Activated T-cell treated with anti-CD3 and anti-CD28 coated beads, Interleukin-2, amount 50 U/mL, for 72 hours (primary cell): ENCODE measurements at regions not wholly inside any gene's neighbourhood (a gene's known extent, or its start where the extent isn't known, plus 50 kb on each side); places are given as distances from the start of the nearest gene placed in this dataset.
"Not testable (repeated sequence)": the region's sequence is repeated elsewhere in the genome, so short reads cannot be mapped to it uniquely, and the experiment has no call there.

ENCODE experiments used
- ATAC-seq, 2 donors: fragments of 150-1000 bp; cut with Tn5 transposase; replicated peaks in 1 of 2; 2 replicates each; pipeline ENCODE4 v1.10.0; 2021; ENCODE audit warnings: moderate library complexity in 2 of 2, mild to moderate bottlenecking in 1 of 2
- DNase-seq, 2 donors: peaks; one replicate each; pipeline ENCODE4 v3.0.0; 2021 to 2022; ENCODE audit warnings: mixed read lengths in 1 of 2
- H3K27ac Mint-ChIP-seq: one replicate; pipeline ENCODE4 v1.8.0; 2022; ENCODE audit warnings: mild to moderate bottlenecking, moderate library complexity, mixed read lengths
- H3K27me3 Mint-ChIP-seq: one replicate; pipeline ENCODE4 v1.8.0; 2022; ENCODE audit warnings: low read depth, mixed read lengths
- H3K36me3 Mint-ChIP-seq, 2 donors: one replicate each; pipeline ENCODE4 v1.8.0; 2022; ENCODE audit warnings: mixed read lengths in 2 of 2, mild to moderate bottlenecking in 1 of 2; ENCODE audit not compliant: insufficient read depth in 2 of 2
- H3K4me1 Mint-ChIP-seq: one replicate; pipeline ENCODE4 v1.8.0; 2022; ENCODE audit warnings: low read depth, mixed read lengths
- H3K4me3 Mint-ChIP-seq, 2 donors: one replicate each; pipeline ENCODE4 v1.8.0; 2022; ENCODE audit warnings: mild to moderate bottlenecking in 2 of 2, mixed read lengths in 2 of 2, moderate library complexity in 2 of 2
- H3K9me3 Mint-ChIP-seq, 2 donors: one replicate each; pipeline ENCODE4 v1.8.0; 2022; ENCODE audit warnings: mixed read lengths in 2 of 2

DNA sequence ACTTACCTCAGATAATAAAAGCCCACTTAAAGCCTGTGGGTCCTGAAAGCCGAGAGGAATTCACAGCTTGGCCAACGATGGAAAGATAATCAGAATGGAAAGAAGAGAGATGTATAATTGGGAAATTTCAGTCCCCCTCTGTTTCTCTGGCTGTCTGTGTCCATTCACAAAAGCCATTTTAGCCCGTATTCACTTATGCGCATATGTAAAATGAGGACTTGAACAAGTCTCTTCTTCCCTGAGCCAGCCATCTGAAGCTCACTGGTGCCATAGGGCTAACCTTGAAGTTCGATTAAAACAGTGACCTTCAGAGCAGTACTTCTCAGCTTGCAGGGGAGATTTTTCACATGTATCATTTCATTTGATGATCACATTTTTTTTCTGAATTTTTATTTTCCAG is 527.2 kb downstream of the GRIN2A start:
- peaks cover 2 to 4% of the 10 kb centered on the region in 2 donors for H3K9me3 Mint-ChIP-seq
- H3K4me1 Mint-ChIP-seq: no peaks in the 10 kb centered on the region
- H3K27ac Mint-ChIP-seq: no peak overlapping the region
- H3K4me3 Mint-ChIP-seq: no peak overlapping the region
- no peak for DNase-seq
- H3K27me3 Mint-ChIP-seq: peaks cover 5% of the 10 kb centered on the region
- no peaks in the 10 kb centered on the region for H3K36me3 Mint-ChIP-seq
- ATAC-seq: no peak

DNA sequence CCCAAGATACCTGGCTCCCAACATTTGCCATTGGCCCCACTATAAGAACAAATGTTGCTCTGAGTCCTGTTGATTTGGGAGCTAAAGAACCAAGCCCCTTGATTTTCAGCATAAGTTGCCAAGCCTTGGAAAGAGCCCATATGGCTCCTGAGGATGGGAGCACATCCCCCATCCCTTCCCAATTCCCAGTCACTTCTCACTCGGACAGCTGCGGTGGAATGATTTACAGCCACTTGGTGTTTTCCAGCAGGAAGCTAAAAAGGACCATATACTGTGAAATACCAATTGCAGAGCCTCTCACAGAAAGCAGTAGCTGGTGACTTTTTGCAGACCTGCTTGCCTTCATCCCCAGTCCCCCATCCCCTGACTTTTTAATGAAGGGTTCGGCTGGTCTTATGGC is 524.6 kb downstream of the GRIN2A start:
- Mint-ChIP-seq H3K27ac (no peak overlapping the region), H3K36me3 (no peaks in the 10 kb centered on the region), H3K9me3 (peaks cover under 1 to 3% of the 10 kb centered on the region in 2 donors), H3K27me3 (peaks cover 5% of the 10 kb centered on the region), H3K4me1 (no peaks in the 10 kb centered on the region), H3K4me3 (no peak overlapping the region)
- DNase-seq (no peak), ATAC-seq (no peak)

DNA sequence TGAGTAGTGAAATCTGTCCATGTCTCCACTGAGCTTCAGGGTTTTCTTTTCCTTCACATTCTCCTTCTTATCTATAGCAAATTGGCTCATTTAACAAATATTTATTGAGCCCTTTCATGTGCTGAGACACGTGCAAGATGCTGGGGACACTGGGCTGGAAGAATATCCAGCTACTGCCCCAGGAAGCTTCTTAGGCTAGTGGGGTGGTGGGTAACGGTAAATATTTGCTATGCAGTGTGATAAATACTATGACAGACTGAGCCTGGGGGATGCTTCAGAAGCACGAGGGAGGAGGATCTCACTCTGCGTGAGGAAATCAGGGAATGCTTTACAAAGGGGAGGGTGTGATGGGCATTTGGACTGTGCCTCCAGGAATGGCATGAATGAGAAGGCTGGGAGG is 524.1 kb downstream of the GRIN2A start:
- Mint-ChIP-seq H3K4me1 (no peaks in the 10 kb centered on the region), H3K27me3 (peaks cover 5% of the 10 kb centered on the region), H3K9me3 (peaks cover 0 to 3% of the 10 kb centered on the region in 2 donors), H3K4me3 (no peak overlapping the region), H3K36me3 (no peaks in the 10 kb centered on the region), H3K27ac (no peak overlapping the region)
- no peak for ATAC-seq
- no peak for DNase-seq

DNA sequence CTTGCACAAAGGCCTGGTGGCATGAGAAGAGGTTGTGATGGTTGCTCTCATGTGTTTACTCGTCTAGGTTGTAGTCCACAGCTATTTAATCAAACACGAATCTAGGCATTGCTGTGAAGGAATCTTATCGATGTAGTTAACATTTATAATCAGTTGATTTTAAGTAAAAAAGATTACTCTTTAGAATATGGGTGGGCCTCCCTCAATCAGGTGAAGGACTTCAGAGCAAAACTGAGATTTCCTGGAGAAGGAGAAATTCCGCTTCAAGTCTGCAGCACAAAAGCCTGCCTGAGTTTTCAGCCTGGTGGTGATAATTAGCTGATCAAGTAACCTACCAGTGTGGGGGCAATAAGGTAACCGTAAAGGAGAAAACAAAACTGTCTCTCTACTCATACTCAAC is 523.6 kb downstream of the GRIN2A start:
- no peaks in the 10 kb centered on the region for H3K4me1 Mint-ChIP-seq
- H3K4me3 Mint-ChIP-seq: no peak overlapping the region
- ATAC-seq (no peak), DNase-seq (no peak)
- no peak overlapping the region for H3K27ac Mint-ChIP-seq
- peaks cover 5% of the 10 kb centered on the region for H3K27me3 Mint-ChIP-seq
- peaks cover 0 to 3% of the 10 kb centered on the region in 2 donors for H3K9me3 Mint-ChIP-seq
- H3K36me3 Mint-ChIP-seq: no peaks in the 10 kb centered on the region

DNA sequence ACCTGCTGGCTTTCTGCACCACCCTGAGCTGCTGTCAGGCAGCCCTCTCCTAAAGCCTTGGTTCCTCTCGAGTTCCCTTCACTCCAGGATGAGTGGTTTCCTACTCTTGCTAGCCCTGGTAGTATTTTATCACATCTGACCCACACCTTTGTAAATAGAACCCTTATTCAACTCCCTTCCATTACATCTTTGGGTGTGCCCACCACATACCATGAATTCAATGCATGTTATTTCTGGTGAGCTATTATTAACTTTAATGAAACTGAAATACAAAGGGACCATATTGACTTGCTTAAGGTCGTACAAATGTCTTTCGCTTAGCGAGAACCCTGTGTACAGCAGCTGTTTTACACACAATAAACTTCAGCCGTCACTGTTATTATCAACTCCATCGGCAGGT is 521.3 kb downstream of the GRIN2A start:
- peaks cover 0 to 2% of the 10 kb centered on the region in 2 donors for H3K9me3 Mint-ChIP-seq
- no peak for ATAC-seq
- H3K4me3 Mint-ChIP-seq: no peak overlapping the region
- H3K36me3 Mint-ChIP-seq: no peaks in the 10 kb centered on the region
- no peaks in the 10 kb centered on the region for H3K4me1 Mint-ChIP-seq
- DNase-seq: no peak
- no peak overlapping the region for H3K27ac Mint-ChIP-seq
- no peaks in the 10 kb centered on the region for H3K27me3 Mint-ChIP-seq

DNA sequence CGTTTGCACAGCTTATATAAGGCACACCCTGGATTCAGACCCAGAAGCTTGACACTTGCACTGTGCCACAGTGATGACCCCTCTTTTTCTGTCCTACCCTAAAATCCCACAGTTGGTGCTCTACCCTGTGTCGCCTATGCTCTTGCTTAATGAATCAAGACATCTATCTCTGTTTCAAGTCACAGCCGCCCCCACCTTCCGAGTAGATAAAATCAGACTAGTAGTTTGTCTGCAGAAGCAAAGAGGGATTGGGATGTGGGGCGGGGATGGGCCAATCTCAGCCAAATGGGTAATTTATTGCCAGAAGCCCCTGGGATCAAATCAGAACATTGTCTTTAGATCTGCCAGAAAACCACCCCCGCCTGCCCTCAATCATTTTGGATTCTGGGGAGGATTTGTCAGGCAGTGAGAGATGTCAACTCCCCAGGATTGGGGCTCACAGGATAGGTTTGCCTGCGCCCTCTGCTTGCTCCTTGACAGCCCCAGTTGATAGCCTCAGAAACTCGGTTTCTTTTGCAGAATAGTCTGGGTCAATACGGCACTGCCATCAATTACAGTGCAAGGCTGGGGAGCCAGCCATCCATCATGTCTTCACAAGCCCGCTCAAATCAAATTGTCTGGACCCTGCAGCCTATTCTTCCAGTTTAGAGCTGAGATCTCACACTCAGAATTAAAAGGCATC is 520.8 kb downstream of the GRIN2A start:
- no peak for DNase-seq
- peaks cover 0 to 3% of the 10 kb centered on the region in 2 donors for H3K9me3 Mint-ChIP-seq
- no peaks in the 10 kb centered on the region for H3K4me1 Mint-ChIP-seq
- H3K27me3 Mint-ChIP-seq: no peaks in the 10 kb centered on the region
- no peak for ATAC-seq
- H3K36me3 Mint-ChIP-seq: no peaks in the 10 kb centered on the region
- no peak overlapping the region for H3K4me3 Mint-ChIP-seq
- H3K27ac Mint-ChIP-seq: no peak overlapping the region

DNA sequence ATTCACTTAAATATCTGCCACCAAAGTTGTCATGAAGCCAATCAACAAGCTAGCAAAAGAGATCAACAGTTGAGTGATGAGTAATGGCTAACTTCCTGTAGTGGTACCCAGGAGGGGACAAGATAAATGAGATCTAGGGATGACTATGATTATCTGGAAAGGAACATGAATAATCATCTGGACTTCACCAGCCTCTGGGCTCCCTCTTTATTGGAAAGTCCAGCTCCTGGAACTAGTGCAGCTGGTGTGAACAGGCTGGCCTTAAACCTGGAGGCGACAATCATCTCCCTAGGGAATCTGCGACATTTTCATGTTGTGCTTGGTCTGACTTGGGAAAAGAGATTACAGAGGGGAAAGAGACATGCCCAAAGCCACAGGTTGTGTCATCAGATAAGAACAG is 518.6 kb downstream of the GRIN2A start:
- ATAC-seq: no peak
- no peaks in the 10 kb centered on the region for H3K36me3 Mint-ChIP-seq
- H3K4me3 Mint-ChIP-seq: no peak overlapping the region
- no peaks in the 10 kb centered on the region for H3K4me1 Mint-ChIP-seq
- H3K9me3 Mint-ChIP-seq: peaks cover 0 to 3% of the 10 kb centered on the region in 2 donors
- H3K27ac Mint-ChIP-seq: no peak overlapping the region
- DNase-seq: no peak
- H3K27me3 Mint-ChIP-seq: no peaks in the 10 kb centered on the region

DNA sequence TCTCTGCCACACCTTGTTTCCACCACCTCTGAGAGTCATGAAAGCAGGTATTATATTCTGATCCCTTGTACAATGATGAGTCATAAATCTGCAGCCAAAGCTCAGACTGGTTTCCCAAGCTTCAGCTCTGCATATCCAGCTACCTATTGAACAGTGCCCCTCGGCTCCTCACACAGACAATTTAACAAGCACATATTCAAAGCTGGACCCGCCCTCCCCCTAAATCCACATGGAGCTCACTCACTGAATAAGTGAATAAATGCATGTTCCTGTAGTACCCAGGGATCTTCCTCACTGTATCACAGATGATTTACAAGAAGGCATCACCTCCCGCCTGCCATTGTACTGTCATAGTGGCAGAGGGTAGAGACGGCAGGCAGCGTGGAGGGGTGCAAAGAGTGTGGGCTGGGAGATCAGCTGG is 516.4 kb downstream of the GRIN2A start:
- Mint-ChIP-seq H3K9me3 (peaks cover 0 to 3% of the 10 kb centered on the region in 2 donors), H3K27ac (no peak overlapping the region), H3K4me3 (no peak overlapping the region), H3K27me3 (no peaks in the 10 kb centered on the region), H3K36me3 (no peaks in the 10 kb centered on the region), H3K4me1 (no peaks in the 10 kb centered on the region)
- DNase-seq: no peak
- ATAC-seq: no peak

DNA sequence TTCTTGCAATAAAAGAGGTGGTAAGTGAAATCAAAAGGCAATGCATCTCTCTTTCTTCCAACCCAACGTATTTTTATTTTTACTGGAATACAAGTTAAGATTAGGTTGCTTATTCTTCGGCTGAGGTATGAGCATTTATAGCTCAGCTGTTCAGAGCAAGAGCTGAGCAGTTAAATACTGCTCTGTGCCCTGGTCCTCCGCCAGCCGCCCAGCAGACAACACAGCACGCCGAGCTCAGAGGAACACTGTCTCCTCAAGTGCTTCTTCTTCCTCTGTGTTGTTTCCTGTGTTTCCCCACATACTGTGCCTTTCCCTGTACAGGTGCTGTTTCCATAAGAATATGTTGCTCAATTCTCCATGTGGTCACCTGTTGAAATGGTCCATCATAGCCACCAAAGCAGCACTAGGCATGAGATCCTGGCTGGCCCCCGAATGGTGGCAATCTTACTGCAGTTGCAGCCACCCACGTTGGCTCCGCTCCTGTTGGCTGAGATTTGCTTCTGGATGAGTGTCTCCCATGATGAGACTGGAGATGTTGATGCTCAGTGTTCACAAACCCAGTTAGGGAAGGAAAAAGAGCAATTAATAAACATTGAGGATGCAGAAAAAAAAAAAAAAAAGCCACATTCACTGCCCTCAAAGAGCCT is 515.3 kb downstream of the GRIN2A start:
- Mint-ChIP-seq H3K27me3 (no peaks in the 10 kb centered on the region), H3K9me3 (peaks cover 0 to 3% of the 10 kb centered on the region in 2 donors), H3K4me3 (no peak overlapping the region), H3K27ac (no peak overlapping the region), H3K4me1 (no peaks in the 10 kb centered on the region), H3K36me3 (no peaks in the 10 kb centered on the region)
- DNase-seq (no peak), ATAC-seq (no peak)

DNA sequence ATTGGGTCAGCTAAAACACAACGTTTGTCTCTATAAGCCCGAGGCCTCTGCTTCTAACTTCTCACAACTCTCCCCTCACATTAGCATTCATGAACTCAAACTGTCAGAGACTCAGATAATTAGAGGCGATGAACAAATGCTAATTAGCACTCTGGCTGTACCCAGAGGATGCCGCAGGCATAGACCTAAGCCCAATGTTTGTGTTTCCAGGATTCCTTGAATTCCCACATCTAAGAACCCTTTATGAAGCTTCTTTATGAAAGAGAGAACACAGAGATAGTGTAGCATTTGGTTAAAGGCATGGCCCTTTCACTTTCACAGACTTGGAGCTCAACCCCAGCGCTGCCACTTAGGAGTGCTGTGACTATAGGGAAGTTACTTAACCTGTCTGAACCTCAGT is 512.2 kb downstream of the GRIN2A start:
- Mint-ChIP-seq H3K36me3 (no peaks in the 10 kb centered on the region), H3K27ac (no peak overlapping the region), H3K4me1 (no peaks in the 10 kb centered on the region), H3K4me3 (no peak overlapping the region), H3K27me3 (no peaks in the 10 kb centered on the region), H3K9me3 (peaks cover 0 to 3% of the 10 kb centered on the region in 2 donors)
- DNase-seq: no peak
- ATAC-seq: no peak

DNA sequence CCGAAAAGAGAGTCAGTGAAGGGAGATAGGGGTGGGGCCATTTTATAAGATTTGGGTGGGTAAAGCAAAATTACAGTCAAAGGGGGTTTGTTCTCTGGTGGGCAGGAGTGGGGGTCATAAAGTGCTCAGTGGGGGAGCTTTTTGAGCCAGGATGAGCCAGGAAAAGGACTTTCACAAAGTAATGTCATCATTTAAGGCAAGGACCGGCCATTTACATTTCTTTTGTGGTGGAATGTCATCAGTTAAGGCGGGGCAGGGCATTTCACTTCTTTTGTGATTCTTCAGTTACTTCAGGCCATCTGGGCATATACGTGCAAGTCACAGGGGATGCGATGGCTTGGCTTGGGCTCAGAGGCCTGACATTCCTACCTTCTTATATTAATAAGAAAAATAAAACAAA is 511.6 kb downstream of the GRIN2A start:
- not testable (repeated sequence) for H3K9me3 Mint-ChIP-seq, DNase-seq, ATAC-seq, H3K27me3 Mint-ChIP-seq, H3K36me3 Mint-ChIP-seq, H3K27ac Mint-ChIP-seq, H3K4me1 Mint-ChIP-seq, H3K4me3 Mint-ChIP-seq

DNA sequence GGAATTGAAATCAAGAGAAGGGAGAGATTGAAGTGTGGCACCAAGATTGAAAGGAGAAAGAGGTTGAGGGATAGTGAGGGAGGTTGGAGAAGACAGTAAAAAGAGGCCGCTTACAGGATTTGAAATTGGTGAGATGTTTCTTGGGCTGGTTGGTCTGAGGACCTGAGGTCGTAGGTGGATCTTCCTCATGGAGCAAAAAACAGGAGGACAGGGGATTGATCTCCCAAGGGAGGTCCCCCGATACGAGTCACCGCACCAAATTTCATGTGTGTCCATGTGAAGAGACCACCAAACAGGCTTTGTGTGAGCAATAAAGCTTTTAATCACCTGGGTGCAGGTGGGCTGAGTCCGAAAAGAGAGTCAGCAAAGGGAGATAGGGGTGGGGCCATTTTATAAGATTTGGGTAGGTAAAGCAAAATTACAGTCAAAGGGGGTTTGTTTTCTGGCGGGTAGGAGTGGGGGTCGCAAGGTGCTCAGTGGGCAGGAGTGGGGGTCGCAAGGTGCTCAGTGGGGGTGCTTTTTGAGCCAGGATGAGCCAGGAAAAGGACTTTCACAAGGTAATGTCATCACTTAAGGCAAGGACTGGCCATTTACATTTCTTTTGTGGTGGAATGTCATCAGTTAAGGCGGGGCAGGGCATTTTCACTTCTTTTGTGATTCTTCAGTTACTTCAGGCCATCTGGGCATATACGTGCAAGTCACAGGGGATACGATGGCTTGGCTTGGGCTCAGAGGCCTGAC is 505.5 kb downstream of the GRIN2A start:
- not testable (repeated sequence) for ATAC-seq, H3K9me3 Mint-ChIP-seq, DNase-seq, H3K4me1 Mint-ChIP-seq, H3K27me3 Mint-ChIP-seq, H3K4me3 Mint-ChIP-seq, H3K36me3 Mint-ChIP-seq, H3K27ac Mint-ChIP-seq

DNA sequence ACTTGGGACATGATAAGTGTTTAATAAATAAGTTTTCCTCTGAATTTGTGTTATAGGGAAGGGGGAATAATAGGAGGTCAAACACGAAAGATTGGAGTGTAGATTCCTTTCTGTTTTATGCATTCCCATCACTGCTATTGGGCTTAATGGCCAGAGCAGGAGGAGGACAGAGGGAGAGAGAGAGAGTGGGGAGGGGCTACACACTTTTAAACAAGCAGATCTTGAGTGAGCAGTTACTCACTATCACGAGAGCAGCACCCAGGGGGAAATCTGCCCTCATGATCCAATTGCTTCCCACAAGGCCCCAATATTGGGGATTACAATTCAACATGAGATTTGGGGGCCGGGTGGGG is 505.0 kb downstream of the GRIN2A start:
- DNase-seq (no peak), ATAC-seq (no peak)
- Mint-ChIP-seq H3K27me3 (no peaks in the 10 kb centered on the region), H3K4me3 (no peak overlapping the region), H3K9me3 (no peaks in the 10 kb centered on the region), H3K36me3 (no peaks in the 10 kb centered on the region), H3K4me1 (no peaks in the 10 kb centered on the region), H3K27ac (no peak overlapping the region)
